H1 (cell line): ENCODE measurements at regions not wholly inside any gene's neighbourhood (a gene's known extent, or its start where the extent isn't known, plus 50 kb on each side); places are given as distances from the start of the nearest gene placed in this dataset.

ENCODE experiments used
- CBX5 ChIP-seq: fragments of 300-800, 300-1000 bp; sonication (generic); IDR thresholded peaks from 2 replicates; pipeline ENCODE4 v1.7.1; 2016; ENCODE audit warnings: antibody characterized with exemption, low read length, low read depth
- CEBPB ChIP-seq: IDR thresholded peaks from 2 replicates; pipeline ENCODE4 v1.6.1; 2012; ENCODE audit warnings: low read depth, low read length
- CHD1 ChIP-seq: IDR thresholded peaks from 2 replicates; pipeline ENCODE4 v1.6.1; 2012; ENCODE audit warnings: low read depth, low read length, improper control_type of control experiment
- CHD7 ChIP-seq: fragments of 300-600 bp; sonication (generic); IDR thresholded peaks from 2 replicates; pipeline ENCODE4 v1.7.1; 2012; ENCODE audit warnings: low read length, moderate library complexity, mild to moderate bottlenecking, inconsistent platforms; ENCODE audit not compliant: insufficient replicate concordance
- MAFK ChIP-seq: IDR thresholded peaks from 2 replicates; pipeline ENCODE4 v1.6.1; 2012; ENCODE audit warnings: low read depth, mild to moderate bottlenecking, improper control_type of control experiment, low read length

- TF ChIP-seq CHD7 (no peak), CEBPB (no peak), CHD1 (no peak), MAFK (no peak), CBX5 (no peak)
Observed at GRCh38 chr14:104507443-104507842, 72.1 kb upstream of the C14orf180 start (continued).
